GM12891 (cell line): ENCODE measurements at regions not wholly inside any gene's neighbourhood (a gene's known extent, or its start where the extent isn't known, plus 50 kb on each side); places are given as distances from the start of the nearest gene placed in this dataset.

ENCODE experiments used
- PAX5 ChIP-seq: IDR thresholded peaks from 2 replicates; pipeline ENCODE4 v1.6.1; 2011; ENCODE audit warnings: low read length, moderate library complexity, mild to moderate bottlenecking; ENCODE audit not compliant: insufficient read depth, severe bottlenecking
- POLR2A ChIP-seq: IDR thresholded peaks from 2 replicates; pipeline ENCODE4 v1.6.1; 2011; ENCODE audit warnings: low read depth, low read length, control low read depth
- POLR2AphosphoS5 ChIP-seq: IDR thresholded peaks from 2 replicates; pipeline ENCODE4 v1.6.1; 2011; ENCODE audit warnings: low read depth, low read length, control low read depth
- TAF1 ChIP-seq: IDR thresholded peaks from 2 replicates; pipeline ENCODE4 v1.6.1; 2011; ENCODE audit warnings: low read depth, low read length, control low read depth

- TF ChIP-seq TAF1, result no peak
- no peak for TF ChIP-seq POLR2AphosphoS5
- TF ChIP-seq POLR2A, result no peak
- no peak for TF ChIP-seq PAX5
Measured at GRCh38 chr9:105855987-105856386, 161.6 kb downstream of the TMEM38B start.
